NCI-H2107 (cell line): ENCODE measurements at regions not wholly inside any gene's neighbourhood (a gene's known extent, or its start where the extent isn't known, plus 50 kb on each side); places are given as distances from the start of the nearest gene placed in this dataset.

ENCODE experiments used
- DNase-seq: peaks from one replicate; lab custom pipeline; 2025; lab: John Stamatoyannopoulos, UW

GRCh38 chr4:89363786-89364185, 56.2 kb upstream of the GPRIN3 start:
- DNase-seq, result no peak

- DNase-seq, result no peak
Measured at GRCh38 chr4:89358935-89359638, 51.5 kb upstream of the GPRIN3 start.

- DNase-seq, result no peak
Measured at GRCh38 chr4:89357787-89358186, 50.2 kb upstream of the GPRIN3 start.
